ENCODE measurements at regions not wholly inside any gene's neighbourhood (a gene's known extent, or its start where the extent isn't known, plus 50 kb on each side); places are given as distances from the start of the nearest gene placed in this dataset.

GRCh38 chr11:116175707-116176106 is 597.1 kb downstream of the BUD13 start:
- no peak overlapping the region for H3K4me3 ChIP-seq (ENCODE audit: low read depth, low read length)
- DNase-seq (ENCODE audit: low read depth): no peak
- no peak for TF ChIP-seq CTCF (IDR thresholded peaks at IDR 0.05; ENCODE audit: low read depth, low read length, missing control alignments)
- in situ Hi-C loops (cut with HindIII; ENCODE audit: low sequenced_read_pairs): no loop called here

GRCh38 chr11:116173941-116174911 is 598.6 kb downstream of the BUD13 start:
- no peak for DNase-seq (ENCODE audit: low read depth)
- no peak for TF ChIP-seq CTCF (IDR thresholded peaks at IDR 0.05; ENCODE audit: low read depth, low read length, missing control alignments)
- in situ Hi-C loops (cut with HindIII; ENCODE audit: low sequenced_read_pairs): no loop called here
- no peak overlapping the region for H3K4me3 ChIP-seq (ENCODE audit: low read depth, low read length)

- DNase-seq (ENCODE audit: low read depth): no peak
- no peak for TF ChIP-seq CTCF (IDR thresholded peaks at IDR 0.05; ENCODE audit: low read depth, low read length, missing control alignments)
- in situ Hi-C loops (cut with HindIII; ENCODE audit: low sequenced_read_pairs): no loop called here
- no peak overlapping the region for H3K4me3 ChIP-seq (ENCODE audit: low read depth, low read length)
Observed at GRCh38 chr11:116173506-116173905, 599.3 kb downstream of the BUD13 start.

GRCh38 chr11:116172851-116173250 is 599.9 kb downstream of the BUD13 start:
- no peak for TF ChIP-seq CTCF (IDR thresholded peaks at IDR 0.05; ENCODE audit: low read depth, low read length, missing control alignments)
- no peak for DNase-seq (ENCODE audit: low read depth)
- no peak overlapping the region for H3K4me3 ChIP-seq (ENCODE audit: low read depth, low read length)
- in situ Hi-C loops (cut with HindIII; ENCODE audit: low sequenced_read_pairs): no loop called here

GRCh38 chr11:116172156-116172555 is 600.6 kb downstream of the BUD13 start:
- DNase-seq (ENCODE audit: low read depth): no peak
- H3K4me3 ChIP-seq (ENCODE audit: low read depth, low read length): no peak overlapping the region
- no peak for TF ChIP-seq CTCF (IDR thresholded peaks at IDR 0.05; ENCODE audit: low read depth, low read length, missing control alignments)
- in situ Hi-C loops (cut with HindIII; ENCODE audit: low sequenced_read_pairs): no loop called here

GRCh38 chr11:116171271-116172140 is 601.3 kb downstream of the BUD13 start:
- no peak overlapping the region for H3K4me3 ChIP-seq (ENCODE audit: low read depth, low read length)
- DNase-seq (ENCODE audit: low read depth): no peak
- in situ Hi-C loops (cut with HindIII; ENCODE audit: low sequenced_read_pairs): no loop called here
- TF ChIP-seq CTCF (IDR thresholded peaks at IDR 0.05; ENCODE audit: low read depth, low read length, missing control alignments): no peak
